NCI-H510A (cell line): ENCODE measurements at regions not wholly inside any gene's neighbourhood (a gene's known extent, or its start where the extent isn't known, plus 50 kb on each side); places are given as distances from the start of the nearest gene placed in this dataset.

Experiments used
- DNase-seq: peaks from one replicate; lab custom pipeline; 2025; lab: John Stamatoyannopoulos, UW

DNA sequence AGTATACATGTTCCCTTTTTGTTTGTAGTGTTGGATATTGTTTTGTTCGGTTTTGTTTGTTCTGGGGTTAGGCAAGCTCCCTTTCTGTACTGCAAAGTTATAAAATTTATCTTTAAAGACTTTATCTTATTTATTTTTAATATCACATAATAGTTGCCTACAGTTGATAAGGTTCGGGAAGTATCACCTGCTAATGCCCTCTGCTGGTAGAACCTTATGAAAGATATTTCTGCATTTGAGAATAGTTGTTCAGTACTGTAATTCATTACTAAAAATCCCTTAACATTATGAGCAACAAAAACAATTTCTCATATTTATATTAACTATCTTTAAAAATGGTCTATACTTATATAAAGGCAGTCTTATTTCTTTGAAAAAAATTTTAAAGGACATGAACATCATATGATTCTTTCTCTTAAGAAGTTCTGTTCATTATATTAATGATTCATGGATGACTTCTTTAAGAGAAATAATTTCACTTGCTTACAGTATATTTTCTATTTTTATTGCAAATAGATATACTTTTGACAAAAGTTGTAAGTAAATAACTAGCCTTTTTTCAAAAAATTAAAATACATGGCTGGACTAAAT, 1126.8 kb downstream of the SI start:
- no peak for DNase-seq

DNA sequence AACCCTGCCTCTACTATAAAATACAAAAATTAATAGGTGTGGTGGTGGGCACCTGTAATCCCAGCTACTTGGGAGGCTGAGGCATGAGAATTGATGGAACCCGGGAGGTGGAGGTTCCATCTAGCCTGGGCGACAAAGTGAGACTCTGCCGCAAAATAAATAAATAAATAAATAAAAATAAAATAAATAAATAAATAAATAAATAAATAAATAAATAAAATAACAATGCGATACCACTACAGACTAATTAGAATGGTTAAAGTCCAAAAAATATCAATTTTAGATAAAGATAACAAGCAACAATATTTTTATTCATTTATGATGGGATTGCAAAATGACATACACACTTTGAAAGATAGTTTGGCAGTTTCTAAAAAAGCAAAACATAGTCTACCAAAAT, 1131.5 kb downstream of the SI start:
- DNase-seq, result no peak

DNA sequence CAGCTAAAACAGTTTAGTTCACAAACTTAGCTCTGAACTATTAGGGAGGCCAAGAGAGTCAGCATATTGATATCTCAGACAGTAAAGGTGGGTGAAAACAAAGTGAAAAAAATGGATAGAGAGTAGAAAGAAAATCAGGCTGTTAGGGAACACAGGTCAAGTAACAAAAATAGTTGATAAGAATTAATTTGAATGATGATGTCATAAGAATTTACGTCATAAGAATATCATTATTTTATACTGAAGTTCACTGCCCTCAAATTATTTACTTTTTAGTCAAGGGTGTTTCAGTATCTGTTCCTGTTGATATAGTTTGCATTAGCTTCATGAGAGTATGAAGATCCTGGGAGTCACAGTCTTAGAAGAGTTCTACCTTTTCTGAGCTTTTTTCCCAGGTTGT, 1134.6 kb downstream of the SI start:
- DNase-seq, result no peak

DNA sequence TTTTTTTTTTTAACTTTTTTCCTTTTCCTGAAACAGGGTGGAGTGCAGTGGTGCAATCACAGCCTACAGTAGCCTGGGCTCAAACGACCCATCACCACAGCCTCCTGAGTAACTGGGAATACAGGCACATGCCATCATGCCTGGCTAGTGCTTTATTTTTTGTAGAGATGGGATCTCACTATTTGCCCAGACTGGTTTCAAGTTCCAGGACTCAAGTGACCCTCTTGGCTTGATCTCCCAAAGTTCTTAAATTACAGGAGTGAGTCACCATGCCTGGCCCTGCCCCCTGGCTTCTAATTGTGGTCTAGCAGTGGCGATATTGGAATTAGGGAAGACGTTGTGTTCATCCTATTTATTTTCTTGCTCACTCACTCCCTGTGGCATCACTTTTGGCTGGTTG, 1138.4 kb downstream of the SI start:
- DNase-seq, result no peak

DNA sequence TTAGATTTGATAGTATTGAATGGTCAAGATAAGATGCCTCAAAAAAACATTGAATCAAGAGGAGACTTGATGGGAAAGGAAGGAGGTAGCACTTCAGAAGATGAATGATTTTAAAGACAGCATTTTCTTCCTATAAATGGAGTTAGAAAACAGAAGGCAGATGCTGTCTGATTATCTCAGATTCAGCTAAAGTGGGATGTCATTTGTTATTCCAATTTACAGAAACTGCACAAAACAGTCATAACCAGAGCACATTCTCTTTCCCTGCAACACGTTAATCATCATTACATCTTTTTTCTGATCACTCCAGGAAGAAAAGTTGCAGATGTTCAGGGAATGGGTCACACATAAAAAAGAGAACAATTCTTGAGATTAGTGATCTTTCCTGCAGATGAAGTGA, 1141.8 kb downstream of the SI start:
- DNase-seq, result no peak

DNA sequence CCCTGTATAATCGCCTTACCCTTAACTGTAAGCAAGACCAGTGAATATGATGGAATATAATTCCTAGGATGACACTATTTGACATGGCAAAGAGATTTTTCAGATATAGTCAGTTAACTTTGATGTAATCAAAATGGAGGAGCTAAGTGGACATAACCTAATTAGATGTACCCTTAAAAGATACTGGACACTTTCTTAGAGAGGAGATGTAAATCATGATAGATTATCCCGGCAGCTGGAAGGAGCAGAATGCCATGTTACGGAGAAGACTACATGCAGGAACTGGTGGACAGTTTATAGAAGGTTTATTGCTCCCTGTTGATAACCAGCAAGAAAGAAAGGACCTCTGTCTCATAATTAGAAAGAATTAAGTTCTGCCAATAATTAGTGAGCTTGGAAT, 1142.9 kb downstream of the SI start:
- no peak for DNase-seq

DNA sequence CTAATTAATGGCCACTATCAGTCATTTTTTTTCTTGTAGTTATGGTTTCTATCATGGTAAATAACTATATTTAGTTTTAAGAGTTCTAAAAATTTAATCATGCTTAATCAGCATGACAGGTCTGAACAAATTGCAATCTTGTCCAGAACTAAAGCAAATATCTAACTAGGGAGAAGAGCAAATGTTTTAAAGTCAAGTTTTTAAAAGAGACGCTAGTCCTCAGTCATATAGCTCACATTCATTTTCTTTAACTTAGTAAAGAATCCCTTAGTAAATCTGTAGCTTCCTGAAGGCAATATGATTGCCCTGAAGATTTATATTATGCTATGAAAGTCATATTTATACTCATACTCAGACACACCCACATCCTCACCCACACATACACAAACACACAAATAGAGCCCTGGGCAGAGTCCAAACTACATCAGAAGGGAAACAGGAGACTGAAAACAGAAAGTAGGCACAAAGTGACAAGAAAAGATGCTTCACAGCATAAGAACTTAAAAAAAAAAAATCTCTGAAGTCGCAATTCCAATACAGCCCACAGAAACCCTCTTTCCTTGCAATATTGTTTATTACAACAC, 1149.1 kb downstream of the SI start:
- no peak for DNase-seq

DNA sequence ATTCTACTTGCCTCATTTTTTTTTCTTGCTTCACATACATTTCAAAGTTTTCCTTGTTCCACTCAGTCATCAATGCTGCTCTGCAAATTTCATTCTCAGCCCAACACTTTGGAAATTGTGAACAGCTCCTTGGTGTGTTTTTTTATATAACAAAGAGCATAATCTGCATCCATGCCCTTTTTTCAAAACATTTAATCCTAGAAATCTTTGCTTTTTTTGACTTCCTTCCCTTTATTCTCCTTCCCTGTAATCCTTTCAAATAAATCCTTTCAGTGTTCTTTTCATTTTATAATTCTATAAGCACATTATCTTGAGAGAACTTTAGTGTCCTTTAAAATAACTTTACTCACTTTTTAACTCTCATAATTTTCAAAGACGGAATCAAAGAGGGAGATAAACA, 1150.8 kb downstream of the SI start:
- DNase-seq, result no peak

DNA sequence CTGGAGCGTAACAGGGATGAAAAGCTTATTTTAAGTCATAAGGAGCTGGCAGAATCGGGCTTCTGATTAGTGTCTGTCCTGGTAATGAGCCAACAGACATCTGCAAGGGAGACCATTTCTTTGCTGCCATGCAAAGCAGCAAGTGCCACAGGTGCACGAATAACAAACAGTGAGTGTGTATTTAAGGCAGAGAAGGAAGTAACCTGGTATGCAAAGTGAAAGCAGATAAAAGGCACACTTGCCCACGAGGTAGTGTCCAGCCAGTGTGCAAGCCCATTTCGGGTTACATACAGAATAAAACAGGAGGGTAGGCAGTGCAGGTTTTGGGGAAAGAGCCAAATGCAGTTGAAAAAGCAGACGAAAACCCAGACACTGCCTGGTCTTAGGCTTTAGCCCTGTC, 1153.7 kb downstream of the SI start:
- no peak for DNase-seq

DNA sequence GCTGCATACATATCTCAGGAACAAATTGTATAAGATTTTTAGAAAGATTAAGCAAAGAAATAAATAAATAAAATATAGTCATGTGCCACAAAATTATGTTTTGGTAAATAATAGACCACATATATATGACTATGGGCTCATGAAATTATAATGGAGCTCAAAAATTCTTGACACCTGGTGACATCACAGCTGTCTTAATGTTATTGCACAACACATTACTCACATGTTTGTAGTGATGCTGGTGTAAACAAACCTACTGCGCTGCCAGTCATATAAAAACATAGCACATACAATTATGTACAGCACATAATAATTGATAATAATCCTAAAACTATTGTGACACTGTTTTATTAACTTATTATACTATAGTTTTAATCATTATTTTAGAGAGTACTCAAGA, 1159.1 kb downstream of the SI start:
- no peak for DNase-seq

DNA sequence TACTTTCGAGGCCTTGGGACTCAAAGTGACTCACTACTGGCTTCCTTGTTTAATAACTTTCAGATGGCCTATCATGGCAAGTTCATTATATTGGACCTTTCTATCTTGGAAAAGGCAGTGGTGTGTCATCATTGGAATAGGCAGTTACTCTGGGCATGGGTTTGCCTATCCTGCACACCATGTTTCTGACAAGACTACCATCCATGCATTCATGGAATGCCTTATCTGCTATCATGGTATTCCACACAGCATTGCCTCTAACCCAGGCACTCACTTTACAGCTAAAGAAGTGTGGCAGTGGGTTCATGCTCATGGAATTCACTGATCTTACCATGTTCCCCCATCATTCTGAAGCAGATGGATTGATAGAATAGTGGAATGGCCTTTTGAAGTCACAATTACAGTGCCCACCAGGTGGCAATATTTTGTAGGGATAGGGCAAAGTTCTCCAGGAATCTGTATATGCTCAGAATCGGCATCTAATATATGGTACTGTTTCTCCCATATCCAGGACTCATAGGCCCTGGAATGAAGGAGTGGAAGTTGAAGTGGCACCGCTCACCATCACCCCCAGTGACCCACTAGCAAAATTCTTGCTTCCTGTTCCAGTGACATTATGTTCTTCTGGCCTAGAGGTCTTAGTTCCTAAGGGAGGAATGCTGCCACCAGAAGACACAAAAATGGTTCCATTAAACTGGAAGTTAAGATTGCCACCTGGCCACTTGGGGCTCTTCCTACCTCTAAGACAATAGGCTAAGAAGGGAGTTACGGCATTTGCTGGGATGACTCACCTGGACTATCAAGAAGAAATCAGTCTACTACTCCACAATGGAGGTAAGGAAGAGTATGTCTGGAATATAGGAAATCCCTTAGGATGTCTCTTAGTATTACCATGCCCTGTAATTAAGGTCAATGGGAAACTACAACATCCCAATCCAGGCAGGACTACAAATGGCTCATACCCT, 1161.4 kb downstream of the SI start:
- DNase-seq, result no peak

DNA sequence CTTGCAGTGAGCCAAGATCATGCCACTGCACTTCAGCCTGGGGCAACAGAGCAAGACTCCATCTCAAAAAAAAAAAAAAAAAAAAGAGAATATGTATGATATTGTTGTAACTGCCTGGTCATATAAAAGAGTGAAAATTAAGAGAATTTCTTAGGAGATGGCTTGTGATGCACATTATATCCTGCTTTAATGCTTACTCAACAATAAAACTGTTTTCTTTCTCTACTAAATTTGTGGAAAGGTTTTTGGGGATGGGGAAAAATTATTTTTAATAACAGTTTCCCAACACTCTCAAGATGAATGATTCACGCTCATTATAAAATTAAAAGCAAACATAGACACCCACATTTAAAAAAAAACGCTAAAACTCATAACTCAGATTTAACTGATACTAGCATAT, 1163.0 kb downstream of the SI start:
- no peak for DNase-seq

DNA sequence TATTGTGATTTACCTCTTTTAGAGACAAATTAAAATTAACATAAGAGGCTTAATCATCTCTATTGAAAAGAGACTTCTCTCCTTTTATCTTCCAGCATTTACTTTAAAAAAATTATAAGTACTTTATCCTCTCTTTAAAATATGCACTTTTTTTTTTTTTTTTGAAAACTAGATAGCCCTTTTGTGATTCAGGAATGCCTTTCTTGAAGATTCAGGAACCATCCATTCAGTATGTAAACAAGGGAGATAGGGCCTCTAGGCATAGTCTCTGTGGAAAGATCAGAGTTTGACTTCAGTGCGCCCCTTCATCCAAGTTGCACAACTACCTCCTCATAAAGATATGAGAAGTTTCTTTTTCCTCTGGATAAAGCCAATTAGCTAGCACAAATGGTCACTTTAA, 1163.7 kb downstream of the SI start:
- DNase-seq, result no peak

DNA sequence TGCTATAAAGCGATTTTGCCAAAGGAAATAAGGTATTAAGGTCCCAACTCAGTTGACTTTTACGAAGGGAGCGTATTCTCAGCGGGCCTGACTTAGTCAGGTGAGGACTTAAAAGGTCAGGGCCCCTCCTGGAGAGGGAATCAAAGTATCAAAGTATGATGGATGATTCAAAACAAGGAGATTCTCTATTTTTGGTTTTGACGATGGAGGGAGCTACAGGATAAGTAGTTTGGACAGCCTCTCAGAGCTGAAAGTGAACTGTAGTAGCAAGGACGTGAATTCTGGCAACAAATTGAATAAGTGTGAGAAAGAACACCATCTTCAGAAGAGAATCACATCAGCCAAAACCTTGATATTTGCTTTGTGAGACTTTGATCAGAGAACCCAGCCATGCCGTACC, 1186.5 kb downstream of the SI start:
- DNase-seq, result no peak

DNA sequence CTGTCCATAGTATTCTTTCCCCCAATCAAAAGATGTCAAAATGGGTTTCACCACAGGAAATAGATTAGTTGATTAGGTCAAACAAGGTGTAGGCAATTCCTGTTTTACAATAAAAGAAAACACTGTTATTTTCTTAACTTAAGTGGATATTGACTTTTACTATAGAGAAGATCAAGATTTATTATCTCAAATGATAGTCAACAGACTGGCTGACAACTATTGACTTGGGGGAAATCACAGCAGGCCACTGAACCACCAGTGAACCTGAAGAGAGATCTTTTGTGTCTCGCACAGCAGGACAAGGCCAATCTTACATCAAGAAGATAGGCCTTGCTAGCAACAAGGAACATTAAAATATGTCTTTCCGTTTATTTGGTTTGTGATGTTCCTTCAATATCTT, 1187.6 kb downstream of the SI start:
- no peak for DNase-seq

DNA sequence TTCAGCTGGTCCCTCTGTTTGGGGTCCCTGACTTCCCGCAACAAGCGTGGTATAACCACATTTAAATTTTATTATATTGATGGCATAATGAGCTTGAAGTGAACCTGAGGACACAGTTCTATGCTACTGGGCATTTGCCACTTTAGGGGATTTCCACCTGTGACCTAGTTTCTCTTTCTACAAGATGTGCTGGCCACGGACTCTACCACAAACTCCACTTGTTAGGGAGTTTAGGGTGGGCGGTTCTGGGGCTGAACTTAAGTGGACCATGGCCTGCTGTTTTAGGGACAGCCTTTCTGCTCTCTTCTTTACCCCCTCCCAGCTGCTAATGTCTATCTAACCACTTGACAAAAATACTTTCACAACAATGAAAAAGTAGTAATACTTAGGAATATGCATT, 1199.1 kb downstream of the SI start:
- no peak for DNase-seq

DNA sequence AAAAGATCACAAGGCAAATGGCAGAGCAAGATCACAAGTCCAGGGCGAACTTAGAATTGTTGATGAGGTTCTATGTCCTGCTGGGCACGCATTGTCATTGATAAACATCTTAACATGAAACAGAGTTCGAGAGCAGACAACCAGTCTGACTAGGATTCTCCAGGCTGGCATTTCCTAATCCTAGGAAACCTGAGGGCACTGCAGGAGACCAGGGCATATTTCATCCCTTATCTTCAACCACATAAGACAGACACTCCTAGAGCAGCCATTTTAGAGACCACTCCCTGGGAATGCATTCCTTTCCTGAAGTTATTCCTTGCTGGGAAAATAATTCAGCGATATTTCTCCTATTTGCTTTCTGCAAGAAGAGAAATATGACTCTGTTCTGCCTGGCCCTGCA, 1199.9 kb downstream of the SI start:
- DNase-seq, result no peak

DNA sequence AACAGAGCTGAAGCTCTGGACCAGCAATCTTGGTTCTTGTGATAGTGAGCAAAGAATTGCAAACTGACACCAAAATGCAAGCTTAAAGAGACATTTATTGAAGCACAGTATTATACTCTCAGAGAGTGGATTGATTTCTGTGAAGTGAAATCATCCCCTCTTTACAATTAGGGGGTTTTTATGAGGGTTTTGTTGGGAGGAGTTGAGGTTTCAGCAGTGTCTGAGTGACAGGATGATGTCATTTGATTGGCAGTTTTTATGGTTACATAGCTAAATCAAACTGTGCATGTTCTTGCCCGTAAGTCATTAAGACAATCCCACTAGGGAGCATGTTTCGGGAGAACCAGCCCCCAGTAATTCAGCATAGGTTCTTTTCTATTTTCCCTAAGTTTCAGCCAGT, 1200.5 kb downstream of the SI start:
- DNase-seq, result no peak

DNA sequence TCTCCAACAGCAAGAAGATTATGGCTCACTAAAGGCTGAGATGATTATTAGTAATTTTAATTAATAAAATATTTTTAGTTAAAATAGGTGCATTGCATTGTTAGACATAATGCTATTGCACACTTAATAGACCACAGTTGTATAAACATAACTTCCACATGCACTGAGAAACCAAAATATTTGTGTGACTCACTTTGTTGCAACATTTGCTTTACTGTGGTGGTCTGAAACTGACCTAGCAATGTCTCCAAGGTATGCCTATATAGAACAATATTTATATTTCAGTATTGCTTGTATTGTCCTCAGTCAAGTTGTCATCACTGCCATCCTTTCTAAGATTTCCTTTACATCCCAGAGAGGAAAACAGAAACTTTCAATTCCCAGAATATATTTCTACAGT, 1215.2 kb downstream of the SI start:
- DNase-seq, result no peak

DNA sequence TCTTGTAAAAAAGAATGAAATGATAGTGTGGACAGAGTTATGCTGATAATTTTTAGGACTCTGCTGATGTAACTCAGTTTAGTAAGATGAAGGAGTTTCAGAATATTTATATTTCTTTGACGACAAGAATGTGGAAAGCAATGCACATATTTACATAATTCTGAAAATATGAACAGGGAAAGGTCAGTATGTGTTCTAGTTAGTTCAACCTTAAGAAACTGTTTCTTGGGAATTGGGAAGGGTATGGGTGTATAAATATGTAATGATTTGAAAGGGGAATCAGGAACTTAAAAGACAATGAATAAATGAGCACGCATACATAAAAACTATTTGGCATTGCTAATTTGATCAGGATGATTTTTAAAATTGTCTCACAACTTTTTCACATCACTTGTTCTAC, 1226.1 kb downstream of the SI start:
- DNase-seq, result no peak

DNA sequence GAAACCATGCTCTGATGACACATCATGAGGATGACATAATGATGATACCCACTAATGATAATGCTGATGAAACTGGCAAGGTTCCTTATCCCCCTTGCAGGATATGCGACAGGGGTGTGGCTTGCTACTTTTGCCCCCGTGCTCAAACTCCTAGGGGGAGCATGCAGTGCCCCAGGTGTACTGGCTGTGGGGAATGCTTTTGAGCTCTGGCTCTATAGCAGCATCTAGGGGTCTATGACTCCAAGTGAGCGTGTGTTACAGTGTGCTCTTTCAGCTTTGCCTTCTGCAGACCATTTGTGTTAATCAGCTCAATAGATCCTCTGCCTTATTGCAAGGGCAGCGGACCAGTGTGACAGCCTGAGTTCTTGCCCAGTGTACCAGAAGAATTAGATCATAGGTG, 1239.5 kb downstream of the SI start:
- DNase-seq, result no peak

DNA sequence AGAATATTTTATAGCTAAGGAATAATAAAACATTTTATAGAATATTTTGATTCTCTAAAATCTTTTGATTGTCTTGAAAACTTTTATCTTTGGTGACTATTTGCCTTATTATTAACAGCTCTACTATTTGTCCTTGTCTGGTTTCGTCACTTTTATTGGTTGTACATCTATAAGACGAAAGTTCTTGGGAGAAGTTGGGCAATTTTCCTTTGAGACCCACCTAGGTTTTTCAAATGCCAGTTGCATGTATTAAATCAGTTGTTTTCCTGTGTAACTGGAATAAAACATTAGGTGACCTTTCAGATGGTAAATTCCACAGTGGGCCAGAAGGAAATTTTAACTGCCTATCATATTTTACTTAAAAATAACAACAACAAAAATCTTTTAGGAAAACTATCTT, 1245.7 kb downstream of the SI start:
- DNase-seq, result no peak

DNA sequence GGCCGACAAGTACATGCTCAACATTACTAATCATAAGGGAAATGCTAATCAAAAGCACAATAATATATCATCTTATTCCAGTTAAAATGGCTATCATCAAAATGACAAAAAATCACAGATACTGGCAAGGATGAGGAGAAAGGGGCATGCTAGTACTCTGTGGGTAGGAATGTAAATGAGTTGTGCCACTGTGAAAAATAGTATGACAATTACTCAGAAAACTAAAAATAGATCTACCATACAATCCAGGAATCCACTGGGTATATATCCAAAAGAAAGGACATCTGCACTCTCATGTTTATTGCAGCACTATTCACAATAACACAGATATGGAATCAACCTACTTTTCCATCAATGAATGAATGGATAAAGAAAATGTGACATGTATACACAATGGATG, 1256.5 kb downstream of the SI start:
- DNase-seq, result no peak

DNA sequence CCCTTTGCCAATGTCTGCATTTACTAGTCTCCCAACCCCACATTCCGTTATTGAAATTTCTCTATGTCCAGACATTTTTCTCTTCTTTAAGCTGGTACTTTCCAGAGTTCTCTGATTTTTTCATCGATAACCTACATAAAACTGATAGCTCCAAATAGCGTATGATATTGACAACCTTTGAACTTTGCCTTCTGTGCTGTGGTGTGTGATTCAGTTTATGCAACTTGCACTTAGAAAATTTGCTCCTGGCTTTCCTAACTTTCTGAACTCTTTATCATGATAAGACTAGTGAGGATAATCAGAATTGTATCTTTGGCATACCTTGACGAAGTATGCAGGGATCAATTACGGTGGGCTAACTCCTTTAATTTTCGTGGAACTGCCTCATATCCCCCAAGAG, 1261.3 kb downstream of the SI start:
- no peak for DNase-seq
